ENCODE measurements at regions not wholly inside any gene's neighbourhood (a gene's known extent, or its start where the extent isn't known, plus 50 kb on each side); places are given as distances from the start of the nearest gene placed in this dataset.

- no peak for TF ChIP-seq CTCF (IDR thresholded peaks at IDR 0.05; ENCODE audit: low read depth, low read length)
- H3K4me3 ChIP-seq (ENCODE audit: low read depth, low read length), result no peak overlapping the region
- in situ Hi-C loops (cut with HindIII; ENCODE audit: low sequenced_read_pairs), result no loop called here
- DNase-seq (ENCODE audit: low read depth, low spot score), result no peak
Measured at GRCh38 chr2:238688193-238689153, 159.4 kb upstream of the TWIST2 start.

GRCh38 chr2:238689331-238689730 is 158.6 kb upstream of the TWIST2 start:
- in situ Hi-C loops (cut with HindIII; ENCODE audit: low sequenced_read_pairs), result no loop called here

GRCh38 chr2:238689871-238690389 is 158.0 kb upstream of the TWIST2 start:
- in situ Hi-C loops (cut with HindIII; ENCODE audit: low sequenced_read_pairs), result no loop called here
- DNase-seq (ENCODE audit: low read depth, low spot score), result no peak

More at GRCh38 chr2:238689331-238689730, 158.6 kb upstream of the TWIST2 start:
- no peak for TF ChIP-seq CTCF (IDR thresholded peaks at IDR 0.05; ENCODE audit: low read depth, low read length)
- DNase-seq (ENCODE audit: low read depth, low spot score), result no peak
- no peak overlapping the region for H3K4me3 ChIP-seq (ENCODE audit: low read depth, low read length)

GRCh38 chr2:238690511-238690910 is 157.4 kb upstream of the TWIST2 start:
- no peak for TF ChIP-seq CTCF (IDR thresholded peaks at IDR 0.05; ENCODE audit: low read depth, low read length)
- H3K4me3 ChIP-seq (ENCODE audit: low read depth, low read length), result no peak overlapping the region
- no peak for DNase-seq (ENCODE audit: low read depth, low spot score)
- in situ Hi-C loops (cut with HindIII; ENCODE audit: low sequenced_read_pairs), result no loop called here

More at GRCh38 chr2:238689871-238690389, 158.0 kb upstream of the TWIST2 start:
- H3K4me3 ChIP-seq (ENCODE audit: low read depth, low read length), result no peak overlapping the region
- no peak for TF ChIP-seq CTCF (IDR thresholded peaks at IDR 0.05; ENCODE audit: low read depth, low read length)

DNA sequence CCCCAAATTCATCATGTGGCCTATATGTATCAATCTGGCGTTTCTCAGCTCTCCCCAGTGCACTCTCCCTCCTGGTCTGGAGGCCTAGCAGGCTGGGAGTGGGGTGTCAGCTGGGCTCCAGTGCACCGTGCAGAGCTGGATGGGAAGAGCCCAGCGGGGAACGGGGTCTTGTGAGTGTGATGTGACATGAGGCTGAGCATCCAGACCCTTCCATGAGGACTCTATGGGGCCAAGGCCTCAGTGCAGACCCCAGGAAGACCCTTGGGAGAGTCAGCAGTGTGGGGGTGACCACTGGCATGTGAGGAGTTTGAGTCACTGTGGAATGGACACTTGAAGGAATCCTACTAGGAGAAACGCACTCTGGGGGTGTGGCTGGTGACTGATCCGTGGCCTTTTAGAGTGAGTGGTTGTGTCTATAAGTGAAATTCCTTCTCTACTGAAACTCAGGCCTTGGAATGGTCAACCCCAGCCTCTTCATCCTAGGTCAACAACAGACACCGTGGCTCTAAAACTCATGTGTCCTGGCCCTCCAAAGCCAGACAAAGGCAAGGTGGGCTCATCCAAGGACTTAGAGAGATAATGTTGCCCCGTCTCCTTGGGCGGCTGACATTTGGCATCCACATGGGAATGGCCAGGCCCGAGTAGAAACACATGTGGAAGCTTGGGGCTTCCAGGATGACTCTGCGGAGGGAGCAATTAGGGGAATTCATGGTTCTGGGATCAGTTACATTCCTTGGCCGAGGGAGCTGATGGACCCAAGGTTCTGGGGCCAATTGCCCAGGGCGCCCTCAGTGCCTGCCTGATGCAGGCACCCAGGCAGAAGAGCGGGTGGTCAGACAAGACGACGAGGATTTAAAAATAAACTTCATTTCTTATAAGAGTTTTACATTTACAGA is 156.0 kb upstream of the TWIST2 start:
- no peak overlapping the region for H3K4me3 ChIP-seq (ENCODE audit: low read depth, low read length)
- DNase-seq (ENCODE audit: low read depth, low spot score), result no peak
- TF ChIP-seq CTCF (IDR thresholded peaks at IDR 0.05; ENCODE audit: low read depth, low read length), result no peak
- in situ Hi-C loops (cut with HindIII; ENCODE audit: low sequenced_read_pairs), result no loop called here

DNA sequence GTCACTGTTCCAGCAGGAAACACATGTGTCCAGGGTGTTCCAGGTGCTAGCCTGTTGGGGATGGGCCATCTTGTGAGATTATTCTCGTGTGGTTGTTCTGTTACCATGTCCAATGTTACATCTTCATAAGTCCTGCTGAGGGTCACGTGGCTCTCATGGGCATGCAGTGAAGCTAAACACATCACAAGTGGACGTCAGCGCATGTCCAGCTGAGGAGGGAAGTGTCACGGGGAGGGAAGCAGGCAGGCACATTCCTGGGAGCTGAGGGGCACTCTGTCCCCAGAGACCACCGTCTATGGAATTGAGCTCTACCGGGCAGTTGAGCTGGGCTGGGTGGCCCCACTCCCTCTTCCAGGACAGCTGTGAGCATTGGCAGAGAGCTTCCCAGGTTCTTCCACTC is 155.3 kb upstream of the TWIST2 start:
- no peak overlapping the region for H3K4me3 ChIP-seq (ENCODE audit: low read depth, low read length)
- TF ChIP-seq CTCF (IDR thresholded peaks at IDR 0.05; ENCODE audit: low read depth, low read length), result no peak
- no peak for DNase-seq (ENCODE audit: low read depth, low spot score)
- in situ Hi-C loops (cut with HindIII; ENCODE audit: low sequenced_read_pairs), result no loop called here
